GDM1 (cell line): ENCODE measurements at regions not wholly inside any gene's neighbourhood (a gene's known extent, or its start where the extent isn't known, plus 50 kb on each side); places are given as distances from the start of the nearest gene placed in this dataset.

Experiments
- DNase-seq: peaks from one replicate; lab custom pipeline; 2025; lab: John Stamatoyannopoulos, UW

DNA sequence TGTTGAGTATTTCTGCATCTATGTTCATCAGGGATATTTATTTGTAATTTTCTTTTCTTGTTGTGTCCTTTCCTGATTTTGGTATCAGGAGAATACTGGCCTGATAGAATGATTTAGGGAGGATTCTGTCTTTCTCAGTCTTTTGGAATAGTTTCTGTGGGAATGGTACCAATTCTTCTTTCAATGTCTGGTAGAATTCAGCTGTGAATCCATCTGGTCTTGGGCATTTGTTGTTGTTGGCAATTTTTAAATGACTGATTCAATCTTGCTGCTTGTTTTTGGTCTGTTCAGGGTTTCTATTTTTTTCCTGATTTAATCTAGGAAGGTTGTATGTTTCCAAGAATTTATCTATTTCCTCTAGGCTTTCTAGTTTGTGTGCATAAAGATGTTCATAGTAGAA lies 170.9 kb upstream of the PDE3A start:
- no peak for DNase-seq

DNA sequence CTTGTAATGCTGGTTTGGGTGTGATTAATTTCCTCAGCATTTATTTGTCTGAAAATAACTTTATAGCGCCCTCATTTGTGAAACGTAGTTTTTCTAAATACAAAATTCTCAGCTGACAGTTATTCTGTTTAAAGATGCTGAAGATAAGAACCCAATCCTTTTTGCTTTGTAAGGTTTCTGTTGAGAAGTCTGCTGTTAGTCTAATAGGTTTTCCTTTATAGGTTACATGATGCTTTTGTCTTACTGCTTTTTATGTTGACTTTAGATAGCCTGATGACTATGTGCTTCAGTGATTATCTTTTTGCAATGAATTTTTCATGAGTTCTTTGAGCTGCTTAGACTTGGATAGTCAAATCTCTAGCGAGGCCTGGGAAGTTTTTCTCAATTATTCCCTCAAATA lies 168.6 kb upstream of the PDE3A start:
- no peak for DNase-seq

DNA sequence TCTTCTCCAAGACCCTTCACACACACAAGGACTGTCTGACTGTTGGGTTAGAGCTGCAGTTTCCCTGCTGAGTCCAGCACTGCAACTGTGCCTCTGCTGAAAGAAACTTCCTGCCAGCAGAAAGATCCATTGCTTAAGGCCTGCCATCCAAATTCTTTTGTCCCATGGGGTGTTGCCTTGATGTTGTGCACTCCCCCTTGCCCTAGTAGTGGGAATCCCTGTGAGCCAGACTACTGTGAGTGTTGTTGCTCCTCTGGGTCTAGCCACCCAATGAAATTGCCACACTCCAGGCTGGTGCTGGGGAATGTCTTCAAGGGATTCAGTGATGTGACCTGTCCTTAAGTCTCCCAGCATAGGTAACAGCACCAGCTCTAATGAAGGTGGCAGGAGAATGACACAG lies 166.6 kb upstream of the PDE3A start:
- no peak for DNase-seq

DNA sequence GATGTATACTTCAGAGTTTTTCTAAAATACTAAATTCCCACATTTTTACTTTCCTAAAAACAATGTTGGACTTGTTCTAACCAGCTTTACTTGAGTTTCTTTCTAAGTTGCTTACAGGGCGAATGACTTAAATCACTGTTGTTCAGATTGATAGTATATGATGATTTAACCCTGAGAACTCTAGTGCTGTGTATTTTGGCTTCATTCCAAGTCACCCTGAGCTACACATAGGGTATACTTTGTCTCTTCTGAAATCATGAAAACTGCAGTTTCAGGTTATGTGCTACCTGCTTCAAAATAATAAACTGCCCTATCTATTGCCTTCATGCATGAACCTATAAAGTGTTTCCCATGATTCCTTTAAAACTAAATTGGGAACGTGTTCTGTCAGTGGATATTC lies 162.5 kb upstream of the PDE3A start:
- no peak for DNase-seq

DNA sequence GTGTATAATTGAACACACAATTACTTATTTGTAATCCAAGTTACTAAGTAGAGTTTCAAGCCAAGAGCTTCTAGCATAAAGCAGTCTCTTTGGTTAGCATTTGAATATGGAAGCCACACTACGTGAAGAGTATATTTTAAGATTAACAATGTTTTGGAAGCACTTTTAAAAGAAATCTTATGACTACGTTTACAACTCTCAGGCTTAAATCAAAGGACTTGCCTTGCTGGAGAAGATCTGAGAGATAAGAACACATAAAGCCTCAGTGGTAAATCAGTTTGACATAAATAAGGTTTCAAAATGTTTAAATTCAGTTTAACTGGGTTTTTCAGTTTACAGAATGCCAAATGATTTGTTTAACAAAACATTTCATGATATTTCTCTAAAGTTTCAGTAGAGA lies 161.9 kb upstream of the PDE3A start:
- DNase-seq = no peak

DNA sequence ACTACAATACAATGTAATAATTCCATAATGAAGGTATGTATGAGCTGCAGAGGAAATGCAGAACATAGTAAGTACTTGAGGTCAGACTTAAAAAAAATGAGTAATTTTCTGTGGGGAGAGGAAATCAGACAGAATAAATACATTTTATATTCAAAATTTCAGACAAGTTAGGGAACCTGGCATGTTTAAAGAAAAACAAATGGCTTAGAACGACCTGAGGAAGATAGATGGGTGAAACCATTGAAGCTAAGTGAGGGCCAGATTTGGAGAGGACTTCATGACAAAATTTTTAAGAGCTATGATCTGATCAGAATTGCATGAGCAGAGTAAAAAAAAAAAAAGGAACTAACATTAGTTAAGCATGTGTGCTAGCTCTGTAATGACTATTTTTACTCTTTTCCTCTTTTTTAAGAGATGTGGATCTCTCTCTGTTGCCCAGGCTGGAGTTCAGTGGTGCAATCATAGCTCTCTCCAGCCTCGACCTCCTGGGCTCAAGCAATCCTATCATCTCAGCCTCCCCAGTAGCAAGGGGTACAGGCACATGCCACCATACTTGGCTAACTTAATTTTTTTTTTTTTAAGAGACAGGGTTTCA lies 157.6 kb upstream of the PDE3A start:
- DNase-seq = no peak

DNA sequence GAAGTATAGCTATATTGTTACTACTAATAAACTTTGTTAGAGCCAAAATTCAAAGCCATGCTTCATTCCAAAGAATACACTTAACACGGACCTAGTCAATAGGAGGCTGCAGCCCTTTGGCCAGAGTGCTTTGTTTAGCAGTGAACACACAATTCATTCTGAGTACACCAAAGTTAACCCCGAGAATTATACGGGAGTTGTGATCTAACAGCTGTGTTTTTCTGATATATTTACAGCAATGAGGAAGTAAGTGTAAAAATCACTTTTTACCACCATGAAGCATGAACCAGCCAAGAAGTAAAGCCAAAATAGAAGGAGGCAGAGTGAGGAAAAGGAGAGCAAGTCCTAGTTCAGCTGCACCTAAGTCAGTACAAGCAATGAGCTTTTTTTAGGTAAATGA lies 156.8 kb upstream of the PDE3A start:
- DNase-seq = no peak

DNA sequence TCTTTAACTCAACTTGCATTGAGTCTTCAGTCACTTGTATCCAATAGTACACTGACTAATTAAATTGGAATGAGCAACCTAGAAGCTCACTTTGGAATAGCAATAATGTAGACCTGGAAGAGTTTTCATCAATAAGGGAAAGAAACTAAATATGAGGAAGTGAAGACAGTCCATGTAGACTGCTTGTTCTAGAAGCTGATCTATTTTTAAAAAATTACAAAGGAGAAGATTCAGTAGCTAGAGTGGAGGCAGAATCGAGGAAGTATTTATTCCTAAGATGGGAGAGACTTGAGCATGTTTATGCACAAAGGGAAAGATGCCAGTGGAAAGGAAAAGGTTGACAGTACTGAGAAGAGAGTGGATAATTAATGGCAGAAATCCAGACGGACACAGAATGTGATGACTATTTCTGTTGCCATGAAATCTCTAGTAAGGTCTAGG lies 156.3 kb upstream of the PDE3A start:
- DNase-seq = no peak

DNA sequence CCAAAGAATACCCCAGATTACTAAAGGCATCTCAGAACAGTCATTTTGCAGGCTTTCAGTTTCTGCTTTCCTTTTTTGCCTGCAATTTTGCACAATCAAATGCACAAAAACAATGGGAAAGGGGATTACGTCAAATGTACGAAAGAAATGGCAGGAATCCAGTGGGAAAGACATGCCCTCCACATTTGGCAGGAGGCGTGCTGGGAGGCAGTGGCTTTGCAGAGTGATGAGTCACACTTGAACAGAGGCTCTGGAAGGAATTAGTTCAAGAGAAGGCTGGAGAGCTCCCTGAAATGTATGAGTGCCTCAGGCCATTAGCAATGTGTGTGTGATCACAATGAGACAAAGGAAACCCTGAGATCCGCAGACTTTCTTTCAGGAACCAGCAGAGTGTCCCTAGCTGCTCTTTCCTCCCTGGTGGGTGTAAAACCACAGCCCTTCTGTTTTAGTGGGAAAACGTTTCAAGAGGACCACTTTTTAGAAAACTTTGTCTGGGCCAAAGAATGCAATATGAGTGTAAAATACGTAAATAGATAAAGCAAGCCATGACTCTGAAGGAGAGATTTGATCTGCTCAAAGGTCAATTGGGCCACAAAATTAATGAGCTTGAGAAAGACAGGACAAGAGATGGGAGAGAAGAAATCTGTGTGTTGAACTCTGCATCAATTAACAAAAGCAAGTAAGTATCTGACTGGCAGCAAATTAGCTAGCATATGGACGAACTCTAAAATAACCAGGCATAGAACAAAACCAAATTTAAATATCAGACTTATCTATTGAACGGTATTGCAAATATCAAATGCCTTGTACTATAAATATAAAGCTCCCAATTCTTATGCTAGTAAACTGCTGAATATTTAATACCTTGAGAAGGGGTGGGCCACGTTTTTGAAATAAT lies 155.4 kb upstream of the PDE3A start:
- DNase-seq = no peak

DNA sequence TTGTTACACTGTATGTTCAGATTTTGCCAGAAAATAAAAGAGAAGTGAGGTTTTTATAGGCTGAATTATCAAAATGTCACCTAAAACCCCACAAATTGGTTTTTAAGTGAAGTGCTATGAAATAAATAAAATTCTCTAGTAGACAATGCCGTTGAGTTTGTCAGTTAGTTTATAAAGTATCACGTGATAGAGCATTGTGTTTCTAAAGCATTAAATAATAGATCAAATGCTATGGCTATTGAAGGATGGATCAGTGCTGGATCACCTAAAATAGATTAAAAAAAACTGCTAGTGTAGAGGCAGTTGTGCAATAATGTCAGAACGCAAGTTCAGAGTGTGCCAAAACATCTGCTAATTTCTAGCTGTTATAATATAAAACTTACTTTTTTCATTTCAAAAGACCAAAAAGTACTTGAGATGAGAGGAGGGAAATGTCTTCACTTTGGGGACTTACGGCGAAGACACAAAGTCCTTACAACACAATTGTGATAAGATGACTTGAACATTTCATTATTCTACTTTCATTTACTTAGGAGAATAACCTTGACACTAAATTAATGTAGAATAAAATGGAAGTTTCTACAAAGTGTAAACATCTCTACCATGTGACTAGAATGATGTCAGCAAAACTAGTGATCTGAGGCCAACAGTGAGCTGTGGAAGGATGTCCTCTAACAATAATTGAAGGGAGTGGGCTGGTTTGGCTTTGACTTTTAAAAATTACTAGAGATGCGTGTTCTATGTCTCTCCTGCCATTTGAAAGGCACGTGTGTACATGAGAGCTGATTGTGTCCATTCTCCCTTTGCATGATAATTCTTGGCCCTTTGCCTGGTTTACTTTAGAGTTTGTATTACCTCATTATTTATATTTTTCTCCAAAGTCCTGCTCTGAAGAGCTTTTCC lies 154.4 kb upstream of the PDE3A start:
- DNase-seq = no peak

DNA sequence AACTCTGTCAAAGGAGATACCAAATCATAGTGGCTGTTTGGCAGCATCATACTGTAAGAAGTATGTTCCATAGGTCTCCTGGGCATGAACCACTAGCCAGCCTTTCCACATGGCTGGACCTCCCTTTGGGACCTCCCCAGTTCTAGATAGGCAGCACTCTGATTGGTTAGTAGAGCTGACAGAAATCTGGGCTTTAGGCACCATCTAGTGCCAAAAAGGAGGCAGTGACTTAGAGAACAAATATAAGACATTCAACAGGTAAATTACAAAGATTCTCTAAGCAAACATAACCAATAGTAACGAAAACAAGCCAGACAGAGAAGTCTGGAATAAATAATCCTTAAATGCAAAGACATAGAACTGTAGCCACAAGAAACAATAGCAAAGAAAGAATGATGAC lies 148.0 kb upstream of the PDE3A start:
- DNase-seq = no peak

DNA sequence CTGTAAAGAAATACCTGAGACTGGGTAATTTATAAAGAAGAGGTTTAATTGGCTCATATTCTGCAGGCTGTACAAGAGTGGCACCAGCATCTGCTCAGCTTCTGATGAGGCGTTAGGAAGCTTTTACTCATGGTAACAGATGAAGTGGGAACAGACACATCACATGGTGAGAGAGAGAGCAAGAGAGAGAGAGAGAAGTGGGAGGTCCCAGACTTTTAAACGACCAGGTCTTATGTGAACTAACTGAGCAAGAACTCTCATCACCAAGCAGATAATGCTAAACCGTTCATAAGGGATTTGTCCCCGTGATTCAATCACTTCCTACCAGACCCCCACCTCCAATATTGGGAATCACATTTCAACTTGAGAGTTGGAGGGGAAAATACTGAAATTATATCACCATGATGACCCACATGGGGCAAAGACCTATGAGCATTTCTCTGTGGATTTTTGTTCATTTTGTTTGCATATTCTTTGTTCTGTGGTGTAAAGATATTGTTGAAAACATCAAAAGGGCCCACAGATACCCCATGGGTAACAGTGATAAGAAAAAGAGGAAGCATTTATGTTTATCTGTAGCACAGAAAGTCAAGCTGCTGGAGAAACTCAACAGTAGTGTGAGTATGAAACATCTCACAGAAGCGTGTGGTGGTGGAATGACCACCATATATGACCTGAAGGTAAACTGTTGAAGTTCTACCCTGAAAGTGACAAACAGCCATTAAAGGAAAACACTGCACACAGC lies 135.2 kb upstream of the PDE3A start:
- no peak for DNase-seq

DNA sequence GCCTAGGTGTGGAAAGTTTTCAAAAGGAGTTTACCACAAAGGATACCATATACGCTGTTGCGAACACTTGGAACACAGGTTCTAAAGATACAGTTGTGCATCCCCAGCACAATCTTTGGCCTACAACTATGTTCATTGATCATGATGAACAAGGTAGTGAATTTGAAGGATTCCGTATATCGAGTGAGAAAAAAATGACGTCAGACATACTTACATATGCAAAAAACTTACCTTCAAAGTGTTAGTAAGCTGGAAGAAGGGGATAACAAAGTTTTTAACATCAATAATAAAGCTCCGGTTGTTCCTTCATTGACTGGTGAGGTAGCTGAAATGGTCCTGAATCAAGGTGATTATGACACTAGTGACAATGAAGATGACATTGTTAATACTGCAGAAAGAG lies 133.9 kb upstream of the PDE3A start:
- no peak for DNase-seq

DNA sequence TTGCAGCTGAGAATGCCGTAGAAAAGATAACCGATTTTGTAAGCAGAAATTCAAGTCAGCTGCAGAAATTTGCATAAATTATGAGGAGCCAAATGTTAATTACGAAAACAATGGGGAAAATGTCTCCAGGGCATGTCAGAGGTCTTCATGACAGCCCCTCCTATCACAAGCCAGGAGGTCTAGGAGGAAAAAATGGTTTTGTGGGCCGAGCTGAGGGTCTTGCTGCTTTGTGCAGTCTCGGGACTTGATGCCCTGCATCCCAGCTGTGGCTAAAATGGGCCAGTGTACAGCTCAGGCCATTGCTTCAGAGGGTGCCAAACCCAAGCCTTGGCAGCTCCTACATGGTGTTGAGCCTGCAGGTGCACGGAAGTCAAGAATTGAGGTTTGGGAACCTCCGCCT lies 131.2 kb upstream of the PDE3A start:
- DNase-seq = no peak

DNA sequence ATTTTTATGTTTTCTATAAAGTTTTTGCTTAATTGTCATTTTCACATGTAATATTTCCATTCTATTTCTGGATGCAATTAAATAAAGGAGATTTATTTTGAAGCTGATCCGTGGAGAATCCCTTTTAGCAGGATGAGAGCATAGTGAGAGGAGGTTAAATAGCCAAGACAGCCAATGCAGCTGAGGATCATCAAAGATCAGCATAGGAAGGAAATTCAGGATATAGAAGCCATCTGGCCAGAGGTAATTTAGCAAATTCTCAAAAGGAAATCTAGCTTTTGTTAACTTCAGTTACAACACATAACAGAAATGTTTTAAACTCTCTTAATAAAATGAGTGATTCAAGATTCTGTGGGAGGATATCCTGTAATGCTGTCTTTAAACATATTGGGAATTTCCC lies 122.8 kb upstream of the PDE3A start:
- no peak for DNase-seq

DNA sequence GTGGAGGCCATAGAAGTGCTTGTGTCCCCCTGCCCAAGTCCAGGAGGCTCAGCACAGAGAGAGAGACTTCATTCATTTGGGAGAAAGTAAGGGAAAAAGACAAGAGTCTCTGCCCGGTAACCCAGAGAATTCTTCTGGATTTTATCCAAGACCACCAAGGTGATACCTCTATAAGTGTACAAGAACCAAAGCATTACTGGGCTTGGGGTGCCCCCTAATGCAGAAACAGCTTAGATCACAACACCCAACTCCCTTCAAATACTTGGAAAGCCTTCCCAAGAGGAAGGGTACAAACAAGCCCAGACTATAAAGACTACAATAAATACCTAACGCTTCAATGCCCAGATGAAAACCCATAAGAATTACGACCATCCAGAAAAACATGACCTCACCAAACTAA lies 119.7 kb upstream of the PDE3A start:
- DNase-seq = no peak

DNA sequence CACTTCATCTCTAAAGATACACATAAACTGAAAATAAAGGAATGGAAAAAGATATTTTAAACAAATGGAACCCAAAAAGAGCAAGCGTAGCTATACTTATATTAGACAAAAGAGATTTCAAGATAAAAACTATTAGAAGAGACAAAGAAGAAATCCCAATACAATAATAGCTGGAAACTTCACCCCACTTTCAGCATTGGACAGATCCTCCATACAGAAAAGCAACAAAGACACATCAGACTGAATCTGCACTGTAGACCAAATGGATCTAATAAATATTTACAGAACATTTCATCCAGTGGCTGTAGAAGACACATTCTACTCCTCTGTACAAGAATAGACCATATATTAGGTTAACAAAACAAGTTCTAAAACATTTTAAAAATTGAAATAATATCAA lies 117.6 kb upstream of the PDE3A start:
- DNase-seq = no peak

DNA sequence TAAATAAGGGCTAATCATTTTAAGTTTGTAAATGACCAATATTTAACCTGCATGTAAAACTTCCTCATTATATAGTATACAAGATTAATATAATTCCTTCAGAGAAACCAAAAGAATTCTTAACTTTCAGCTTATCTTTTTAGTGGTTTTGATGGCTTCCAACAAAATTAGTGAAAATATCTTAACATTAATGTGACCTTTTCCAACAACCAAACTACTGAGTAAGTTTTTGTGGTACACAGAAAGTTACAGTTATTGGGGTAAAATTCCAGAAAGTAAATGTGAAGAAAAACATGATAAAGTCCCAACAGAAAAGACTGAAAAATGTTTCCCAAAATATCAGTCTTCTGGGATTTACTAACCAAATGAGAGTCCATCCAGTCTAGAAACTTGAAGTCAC lies 111.0 kb upstream of the PDE3A start:
- DNase-seq = no peak

DNA sequence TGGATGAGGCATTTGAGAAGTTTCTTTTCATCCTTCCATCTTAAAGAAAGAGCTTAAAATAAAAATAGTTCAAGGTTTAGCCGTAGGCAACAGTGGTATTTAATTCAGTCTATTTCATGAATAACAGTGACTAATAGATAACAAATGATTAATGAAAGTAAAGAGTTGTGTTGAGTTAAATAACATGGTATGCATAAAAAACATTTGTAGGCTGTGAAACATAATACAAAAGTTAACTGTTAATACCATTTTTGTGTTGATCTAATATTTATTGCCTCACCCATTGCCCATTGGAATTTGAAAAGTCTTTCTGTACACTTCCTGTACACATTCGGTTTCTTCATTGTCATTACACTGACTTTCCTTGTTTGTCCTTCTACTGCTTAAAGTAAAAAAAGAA lies 108.6 kb upstream of the PDE3A start:
- DNase-seq = no peak

DNA sequence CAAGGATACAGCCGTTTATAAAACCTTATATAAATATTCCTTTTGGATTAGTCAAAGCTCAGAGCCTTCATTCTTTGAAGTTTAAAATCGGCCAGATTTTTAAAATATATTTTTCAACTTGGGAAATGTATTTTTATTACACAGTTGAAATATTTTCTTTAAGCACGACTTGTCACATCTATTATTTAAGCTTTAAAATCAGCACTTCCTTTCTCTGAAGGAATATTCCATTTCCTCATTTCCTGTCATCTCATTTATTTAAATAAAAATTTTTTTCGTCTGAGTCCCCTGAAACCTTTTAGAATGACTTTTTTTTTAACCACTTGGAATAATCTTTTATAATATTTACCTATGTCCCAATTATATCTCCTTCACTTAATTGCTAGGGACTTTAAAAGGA lies 107.5 kb upstream of the PDE3A start:
- no peak for DNase-seq

DNA sequence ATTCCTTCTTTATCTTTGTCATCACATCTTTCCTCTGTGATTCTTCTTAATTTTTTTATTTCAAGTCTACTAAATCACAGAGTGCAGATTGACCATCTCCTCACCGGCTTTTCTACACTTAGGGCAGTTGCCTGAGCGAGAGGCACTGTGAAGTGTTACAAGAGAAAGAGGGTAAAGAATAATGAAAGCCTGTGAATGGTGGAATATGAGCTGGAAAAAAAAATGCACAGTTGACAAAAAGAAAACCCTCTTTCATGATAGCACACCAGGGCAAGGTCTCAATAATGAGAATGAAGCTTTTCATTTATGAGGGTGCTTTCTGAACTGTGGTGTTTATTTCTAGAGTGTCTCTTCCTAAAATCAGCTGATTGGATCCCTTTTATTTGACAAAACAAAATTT lies 106.2 kb upstream of the PDE3A start:
- no peak for DNase-seq

DNA sequence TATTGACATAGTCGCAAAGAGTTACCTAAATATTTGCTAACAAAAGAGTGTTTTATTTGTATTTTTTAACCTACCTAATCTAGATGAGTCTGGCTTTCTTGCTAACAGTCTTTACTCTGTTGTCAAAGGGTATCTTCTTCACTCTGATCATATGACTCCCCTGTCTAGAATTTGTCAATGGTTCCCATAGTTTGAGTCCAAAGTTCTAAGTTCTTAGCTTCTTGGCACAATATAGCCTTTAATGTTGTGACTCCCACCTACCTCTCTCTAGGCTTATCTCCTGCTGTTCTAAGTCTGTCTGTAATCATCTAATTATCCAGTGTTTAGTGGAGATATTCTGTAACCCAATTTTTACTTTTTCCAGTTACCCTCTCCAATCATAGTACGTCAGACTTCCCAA lies 104.3 kb upstream of the PDE3A start:
- DNase-seq = no peak
